ENCODE measurements at regions not wholly inside any gene's neighbourhood (a gene's known extent, or its start where the extent isn't known, plus 50 kb on each side); places are given as distances from the start of the nearest gene placed in this dataset.

DNA sequence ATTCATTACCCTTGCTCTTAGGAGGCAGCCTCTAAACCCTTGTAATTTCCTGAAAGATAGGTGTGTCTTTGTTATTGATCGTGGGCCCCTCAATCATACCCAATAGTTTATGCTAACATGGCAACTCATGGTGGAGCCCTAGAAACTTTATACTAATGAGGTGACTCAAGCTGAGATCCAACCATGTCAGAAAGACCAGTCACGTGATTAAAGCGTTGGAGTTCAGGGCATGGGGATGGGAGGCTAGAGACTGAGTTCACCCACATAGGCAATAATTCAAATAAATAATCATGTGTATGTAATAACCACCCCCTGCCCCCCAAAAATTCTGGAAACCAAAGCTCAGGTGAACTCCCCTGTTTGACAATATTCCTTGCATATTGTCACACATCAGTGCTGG, 99.5 kb upstream of the TUSC7 start (continued):
- no peak for TF ChIP-seq SRF (IDR thresholded peaks at IDR 0.05; ENCODE audit: low read depth, low read length)
- no peak for TF ChIP-seq EP300 (IDR thresholded peaks at IDR 0.05; ENCODE audit: borderline replicate concordance in 1 of 2, low read depth in 2 of 2, low read length in 2 of 2)
- no peak for TF ChIP-seq YY1 (IDR thresholded peaks at IDR 0.05; ENCODE audit: low read depth, low read length)

All from H1 (cell line).